Endometrium (tissue), 2 donors: ENCODE measurements at regions not wholly inside any gene's neighbourhood (a gene's known extent, or its start where the extent isn't known, plus 50 kb on each side); places are given as distances from the start of the nearest gene placed in this dataset.

ENCODE experiments used
- FAIRE-seq: peaks from 2 replicates; lab custom pipeline; 2012; peaks lifted over from hg19 to GRCh38; lab: Jason Lieb, UNC
- donor health status: control.
- donor health status: control.

GRCh38 chr12:90305379-90305778 lies 596.7 kb upstream of the ATP2B1 start:
- FAIRE-seq, result no peak

- FAIRE-seq, result no peak
These were observed 595.6 kb upstream of the ATP2B1 start for GRCh38 chr12:90304231-90304630.

- no peak for FAIRE-seq
These were observed 595.1 kb upstream of the ATP2B1 start for GRCh38 chr12:90303771-90304170.

- no peak for FAIRE-seq
These were observed 593.0 kb upstream of the ATP2B1 start for GRCh38 chr12:90301561-90302133.

GRCh38 chr12:90301095-90301494 lies 592.5 kb upstream of the ATP2B1 start:
- FAIRE-seq, result no peak

- FAIRE-seq, result no peak
These were observed 591.0 kb upstream of the ATP2B1 start for GRCh38 chr12:90299666-90300065.

GRCh38 chr12:90299121-90299520 lies 590.5 kb upstream of the ATP2B1 start:
- FAIRE-seq, result no peak

- FAIRE-seq, result no peak
These were observed 589.8 kb upstream of the ATP2B1 start for GRCh38 chr12:90298289-90298948.

- no peak for FAIRE-seq
These were observed 587.2 kb upstream of the ATP2B1 start for GRCh38 chr12:90295858-90296257.

GRCh38 chr12:90292183-90292582 lies 583.5 kb upstream of the ATP2B1 start:
- peak; percentile 51 for FAIRE-seq

- peak; percentile 55 for FAIRE-seq
These were observed 582.6 kb upstream of the ATP2B1 start for GRCh38 chr12:90290980-90291975.

GRCh38 chr12:90287585-90287984 lies 578.9 kb upstream of the ATP2B1 start:
- no peak for FAIRE-seq

- FAIRE-seq, result no peak
These were observed 572.7 kb upstream of the ATP2B1 start for GRCh38 chr12:90281154-90281868.

GRCh38 chr12:90280564-90281058 lies 572.0 kb upstream of the ATP2B1 start:
- no peak for FAIRE-seq

GRCh38 chr12:90280033-90280432 lies 571.4 kb upstream of the ATP2B1 start:
- FAIRE-seq, result no peak

- FAIRE-seq, result no peak
These were observed 566.5 kb upstream of the ATP2B1 start for GRCh38 chr12:90275088-90275487.

GRCh38 chr12:90274407-90274806 lies 565.8 kb upstream of the ATP2B1 start:
- FAIRE-seq, result no peak

- FAIRE-seq, result no peak
These were observed 559.9 kb upstream of the ATP2B1 start for GRCh38 chr12:90268574-90268973.

GRCh38 chr12:90262251-90262650 lies 553.6 kb upstream of the ATP2B1 start:
- FAIRE-seq, result no peak

GRCh38 chr12:90261283-90261682 lies 552.6 kb upstream of the ATP2B1 start:
- FAIRE-seq, result no peak

- FAIRE-seq, result no peak
These were observed 551.5 kb upstream of the ATP2B1 start for GRCh38 chr12:90260136-90260535.
